ENCODE measurements at regions not wholly inside any gene's neighbourhood (a gene's known extent, or its start where the extent isn't known, plus 50 kb on each side); places are given as distances from the start of the nearest gene placed in this dataset.
A peak's percentile ranks its signal among the peaks of the same experiment; 100 is the strongest.

DNA sequence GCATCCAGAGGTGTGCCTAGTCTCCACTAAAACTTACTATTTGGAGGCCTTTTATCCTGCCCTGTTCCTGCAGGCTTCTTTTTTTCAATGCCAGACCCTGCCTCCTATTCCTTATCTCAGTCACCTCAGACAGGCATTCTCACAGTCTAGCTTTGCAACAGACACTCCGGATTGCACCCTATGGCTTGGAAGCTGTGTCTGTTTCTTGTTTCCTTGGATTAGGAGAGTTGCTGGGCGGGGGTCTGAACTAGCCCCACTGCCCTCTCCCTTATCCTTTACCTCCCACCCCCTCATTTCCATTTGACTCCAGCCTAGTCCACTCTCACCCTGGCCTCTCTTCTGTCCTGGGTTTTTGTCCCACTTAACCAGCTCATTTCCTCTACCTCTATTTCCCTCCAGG is 228.1 kb upstream of the CITED2 start:
- DNase-seq (ENCODE audit: low read depth): no peak

DNA sequence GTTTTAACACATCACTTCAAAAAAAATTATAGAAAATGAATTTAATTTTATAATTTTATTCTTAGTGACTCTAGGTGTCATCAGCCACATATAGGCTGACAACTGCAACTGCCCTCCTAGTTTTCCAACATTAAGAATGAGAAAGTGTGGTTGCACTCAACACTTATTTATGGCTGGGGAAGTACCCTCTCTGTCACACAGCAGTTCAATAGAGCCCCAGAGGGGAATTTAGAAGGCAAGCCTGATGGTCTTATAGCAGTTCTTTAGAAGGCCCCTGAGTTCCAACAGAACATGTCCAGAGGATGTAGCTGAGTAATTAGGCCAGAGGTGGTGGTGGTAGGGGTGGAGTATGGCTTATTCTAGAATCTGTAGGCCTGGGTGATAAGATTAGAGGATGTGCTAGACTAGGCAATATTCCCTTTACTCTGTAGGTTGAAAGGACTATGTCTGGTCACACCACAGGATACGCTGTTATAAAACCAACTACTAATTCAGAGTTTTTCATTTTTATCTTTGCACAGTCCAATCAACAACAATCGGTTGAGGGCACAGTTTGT is 226.5 kb upstream of the CITED2 start:
- DNase-seq (ENCODE audit: low read depth): no peak

DNA sequence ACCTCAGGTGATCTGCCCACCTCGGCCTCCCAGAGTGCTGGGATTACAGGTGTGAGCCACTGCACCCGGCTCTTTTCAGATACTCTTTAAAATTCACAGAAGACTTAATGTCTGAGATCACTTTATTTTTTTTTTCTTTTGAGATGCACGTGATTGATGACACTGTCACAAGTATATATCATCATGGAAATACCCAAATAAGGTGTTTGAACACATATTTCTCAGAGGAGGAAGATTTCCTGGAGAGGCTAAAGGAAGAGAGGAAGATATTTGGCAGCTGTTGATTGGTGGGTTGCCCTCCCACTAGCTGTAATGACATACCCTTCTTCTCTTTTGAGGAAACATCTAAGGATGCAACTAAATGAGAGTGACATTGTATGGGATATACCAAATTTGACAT is 225.9 kb upstream of the CITED2 start:
- no peak for DNase-seq (ENCODE audit: low read depth)

DNA sequence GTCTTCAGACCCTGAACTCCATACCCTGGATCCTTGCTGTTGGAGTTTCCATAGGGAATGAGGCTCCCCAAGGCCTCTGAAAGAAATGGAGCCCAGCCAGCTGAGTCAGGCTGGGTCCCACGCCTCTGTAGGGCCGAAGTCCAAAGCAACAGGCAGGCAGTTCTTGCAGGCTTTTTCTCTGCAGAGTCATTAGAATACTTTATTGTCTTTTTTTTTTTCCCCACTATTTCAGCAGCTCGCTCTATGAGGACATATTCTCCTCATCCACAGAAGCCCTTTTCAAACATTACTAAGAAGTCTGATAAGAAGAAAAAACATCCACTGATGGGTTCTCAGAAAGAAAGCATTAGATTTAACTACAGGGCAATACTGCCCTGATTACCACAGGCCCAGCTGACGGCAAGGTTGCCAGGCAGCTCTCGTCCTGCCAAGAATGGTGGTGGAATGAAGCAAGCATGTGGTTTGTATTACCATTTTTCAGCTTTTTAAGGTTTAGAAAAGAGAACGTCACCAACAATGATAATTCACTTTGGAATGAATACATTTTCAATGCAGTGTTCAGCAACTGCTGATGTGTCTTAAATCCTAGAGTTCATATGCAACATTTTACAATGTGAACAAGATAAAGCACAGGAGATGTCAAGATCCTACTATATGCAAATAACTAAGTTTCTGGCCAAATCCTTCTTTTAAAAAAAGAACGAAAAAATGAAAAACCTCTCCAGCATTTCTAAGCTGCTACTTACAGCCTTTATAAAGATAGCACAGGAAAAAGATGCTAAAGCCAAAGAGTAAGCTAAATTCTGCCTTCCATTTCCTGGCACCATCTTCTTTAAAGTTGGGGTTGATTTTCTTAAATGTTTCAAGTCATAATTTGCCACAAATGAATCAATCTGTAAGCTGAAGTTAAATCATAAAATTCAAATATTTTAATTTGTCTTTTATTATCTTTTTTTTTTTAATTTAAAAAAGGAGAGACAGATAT is 223.6 kb upstream of the CITED2 start:
- DNase-seq (ENCODE audit: low read depth): peak; percentile 86

DNA sequence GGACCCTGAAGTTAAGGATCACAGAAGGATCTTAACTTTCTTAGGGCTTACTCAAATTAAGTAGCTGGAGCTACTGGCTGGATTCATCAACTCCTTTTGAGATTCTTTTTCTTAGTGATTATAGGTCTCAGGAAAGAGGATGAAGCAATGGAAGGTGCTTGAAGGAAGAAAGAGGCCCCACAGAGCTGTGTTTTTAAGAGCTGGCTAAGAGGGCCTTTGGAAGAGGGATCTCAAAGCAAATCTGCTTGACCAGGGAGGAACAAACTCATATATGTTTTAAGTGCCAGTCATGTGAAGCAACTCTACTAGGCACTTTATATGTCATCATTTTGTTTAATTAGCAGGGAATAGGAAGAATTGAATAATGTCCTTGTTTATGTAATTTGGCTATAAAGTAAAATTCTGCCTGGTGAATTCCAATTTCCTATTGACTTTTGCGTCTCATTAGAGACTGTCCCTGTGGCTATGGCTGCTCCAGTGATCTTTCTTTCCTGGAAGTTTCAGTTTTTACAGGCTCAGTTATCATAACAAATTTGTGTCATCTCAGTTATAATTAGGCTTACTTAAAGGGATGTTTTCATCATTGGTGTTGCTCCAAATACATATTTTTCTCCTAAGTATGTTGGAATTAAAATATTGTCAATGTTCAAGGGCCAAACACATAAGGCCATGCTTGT is 222.8 kb upstream of the CITED2 start:
- DNase-seq (ENCODE audit: low read depth): no peak

DNA sequence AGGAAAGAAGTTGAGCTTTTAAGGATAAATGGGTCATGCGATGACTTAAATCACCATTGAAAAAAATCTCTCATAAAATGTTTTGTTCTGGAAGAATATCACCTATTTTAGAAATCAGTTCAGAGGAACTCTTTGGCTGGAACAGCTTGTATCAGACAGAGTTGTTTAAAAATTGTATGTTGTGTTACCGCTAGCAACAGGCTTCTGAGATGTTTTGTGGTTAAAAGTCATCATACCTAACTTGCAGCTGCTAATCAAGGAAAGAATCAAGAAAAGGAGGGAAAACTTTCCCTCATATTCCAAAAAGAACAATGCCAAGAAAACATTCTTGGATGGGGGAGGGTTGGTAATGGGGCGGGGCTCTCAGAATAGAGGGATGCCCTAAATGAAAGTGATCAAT is 220.7 kb upstream of the CITED2 start:
- peak; percentile 49 for DNase-seq (ENCODE audit: low read depth)

DNA sequence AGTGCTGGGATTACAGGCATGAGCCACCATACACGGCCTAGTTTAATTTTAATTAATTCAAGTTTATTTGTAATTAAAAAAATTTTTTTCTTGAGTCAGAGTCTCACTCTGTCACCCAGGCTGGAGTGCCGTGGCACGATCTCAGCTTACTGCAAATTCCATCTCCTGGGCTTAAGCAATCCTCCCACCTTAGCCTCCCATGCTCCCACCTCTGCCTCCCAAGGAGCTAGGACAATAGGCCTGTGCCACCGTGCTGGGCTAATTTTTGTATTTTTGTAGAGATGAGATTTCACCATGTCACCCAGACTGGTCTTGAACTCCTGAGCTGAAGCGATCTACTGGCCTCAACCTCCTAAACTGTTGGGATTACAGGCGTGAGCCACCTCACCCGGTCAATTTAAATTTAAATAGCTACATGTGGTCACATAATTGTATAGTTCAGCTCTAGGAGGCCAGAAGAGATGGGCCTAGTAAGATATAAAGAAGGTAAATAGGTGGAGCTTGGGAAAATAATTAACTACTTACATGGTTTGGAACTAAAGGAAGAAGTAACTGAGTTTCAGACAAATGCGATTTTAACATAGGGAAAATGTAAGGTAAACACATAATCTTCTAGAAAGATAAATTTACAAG is 220.0 kb upstream of the CITED2 start:
- no peak for DNase-seq (ENCODE audit: low read depth)

DNA sequence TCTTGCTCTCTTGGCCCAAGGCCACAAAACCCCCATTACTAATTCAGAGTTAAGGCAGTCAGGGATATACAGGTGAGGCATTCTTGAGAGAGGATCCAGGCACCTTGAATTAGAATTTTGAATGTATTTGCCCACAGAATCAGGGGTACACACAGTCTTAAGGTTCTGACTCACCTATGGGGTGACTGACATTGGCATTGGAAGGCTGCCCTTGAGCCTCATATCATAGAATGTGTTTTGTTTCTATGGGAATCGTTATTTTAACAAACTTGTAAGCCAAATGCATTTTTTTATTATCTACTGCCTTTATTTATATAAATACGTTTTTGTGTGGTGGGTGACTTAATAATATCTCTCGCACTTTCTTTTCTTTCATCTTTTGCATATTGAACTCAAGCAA is 218.6 kb upstream of the CITED2 start:
- DNase-seq (ENCODE audit: low read depth): no peak

DNA sequence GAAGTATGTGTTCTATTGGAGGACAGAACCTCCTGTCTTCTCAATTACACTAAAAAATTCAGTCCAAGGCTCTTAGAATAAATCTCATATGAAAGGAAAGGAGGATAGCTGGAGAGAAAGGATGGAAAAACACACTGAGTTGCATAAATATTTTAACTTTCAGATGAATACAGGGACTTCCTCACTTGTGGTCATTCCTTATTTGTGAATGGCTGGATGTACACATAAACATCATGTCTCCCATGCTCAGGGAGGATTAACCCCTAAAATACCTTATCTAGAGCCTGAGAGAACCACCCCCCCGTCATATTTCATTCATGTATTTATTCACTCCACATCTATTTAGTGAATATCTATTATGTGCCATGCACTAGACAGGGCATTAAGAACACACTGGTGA is 217.6 kb upstream of the CITED2 start:
- DNase-seq (ENCODE audit: low read depth): no peak

DNA sequence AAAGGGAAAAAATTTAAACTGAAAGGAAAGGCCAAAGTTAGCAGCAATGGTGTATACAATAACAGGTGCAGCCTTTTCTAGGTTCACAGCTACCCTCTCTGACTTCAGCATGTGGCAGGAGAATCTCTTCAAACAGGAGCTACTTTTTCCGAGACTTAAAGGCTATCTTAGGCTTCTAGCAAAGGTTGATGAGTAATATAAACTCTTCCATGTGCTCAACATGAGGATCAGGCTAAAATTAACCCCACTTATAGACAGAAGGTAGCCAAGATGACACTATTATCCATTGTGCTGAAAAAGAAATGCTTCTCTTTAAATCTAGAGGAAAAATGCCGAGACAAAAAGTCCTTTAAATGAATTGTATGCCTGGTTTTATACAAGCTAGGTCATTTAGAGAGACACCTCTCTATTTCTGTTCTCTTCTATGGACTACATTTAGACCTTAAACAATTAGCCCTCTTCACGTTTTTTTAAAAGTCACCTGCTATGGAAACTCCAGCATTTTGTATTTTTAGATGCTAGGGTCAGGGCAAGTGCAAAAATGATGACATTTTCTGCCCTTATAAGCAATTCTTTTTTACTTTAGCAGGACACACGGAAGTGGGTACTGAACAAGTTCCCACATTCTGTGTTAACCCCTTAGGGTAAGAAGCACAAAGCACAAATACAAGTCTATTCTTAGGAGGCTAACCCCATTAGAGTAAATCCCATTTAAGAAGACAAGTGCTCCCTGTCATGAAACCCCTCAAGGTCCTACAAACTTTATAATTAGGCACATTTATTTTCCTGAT is 216.8 kb upstream of the CITED2 start:
- DNase-seq (ENCODE audit: low read depth): peak; percentile 38

DNA sequence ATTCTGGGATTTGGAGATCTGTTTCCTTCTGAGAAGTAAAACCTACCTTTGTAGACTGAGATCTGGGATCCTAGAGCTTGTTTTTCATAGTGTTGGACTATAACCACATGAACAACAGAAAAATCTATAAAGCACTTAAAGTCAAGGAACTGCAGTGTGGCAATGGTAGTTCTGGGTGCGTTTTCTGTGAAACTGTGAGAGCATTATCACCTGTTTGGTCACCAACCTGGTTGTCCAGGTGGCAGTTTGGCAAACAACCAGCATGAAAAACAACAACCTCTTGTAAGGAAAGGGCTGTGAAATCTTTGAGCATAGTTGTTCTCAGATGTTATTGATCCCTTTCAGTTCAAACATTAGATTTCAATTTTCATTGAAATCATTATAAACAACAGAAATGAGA is 215.8 kb upstream of the CITED2 start:
- no peak for DNase-seq (ENCODE audit: low read depth)

DNA sequence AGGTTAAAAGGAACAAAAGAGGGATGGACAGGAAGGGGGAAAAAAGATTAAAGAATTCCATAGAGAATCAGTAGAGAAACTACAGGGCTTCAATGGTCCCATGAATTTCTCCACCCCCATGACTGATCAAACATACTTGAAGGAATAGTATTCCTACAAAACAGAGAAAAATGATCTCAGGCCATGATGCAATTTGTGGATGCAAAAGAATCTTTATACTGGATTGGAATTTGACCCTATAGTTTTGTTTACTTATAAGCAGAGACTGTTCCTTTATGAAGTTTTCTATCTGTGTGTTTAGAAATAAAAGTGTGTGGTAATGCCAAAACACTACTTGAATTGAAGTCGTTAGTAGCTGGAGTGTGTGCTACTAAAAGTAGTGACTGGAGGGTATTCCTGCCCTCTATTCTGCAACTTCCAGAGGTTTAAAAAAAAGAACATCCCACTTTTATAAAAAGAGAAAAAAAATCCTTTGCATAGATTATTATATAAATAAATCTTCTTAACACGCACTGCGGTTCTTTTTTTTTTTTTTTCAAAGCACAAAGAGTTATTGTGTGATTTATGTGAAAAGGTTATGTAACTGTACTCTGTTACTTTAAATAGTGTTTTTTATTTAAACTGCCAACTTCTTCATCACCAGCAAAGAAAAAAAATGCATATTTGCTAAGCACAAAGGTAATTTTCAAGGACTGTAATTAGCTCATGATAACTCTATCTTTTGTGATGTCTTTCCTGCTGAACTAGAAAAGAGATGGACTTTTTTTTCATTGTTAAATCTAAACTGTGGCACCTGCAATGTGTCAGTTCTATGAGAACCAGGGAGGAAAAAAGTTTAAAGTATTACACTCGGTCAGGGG is 214.5 kb upstream of the CITED2 start:
- no peak for DNase-seq (ENCODE audit: low read depth)

DNA sequence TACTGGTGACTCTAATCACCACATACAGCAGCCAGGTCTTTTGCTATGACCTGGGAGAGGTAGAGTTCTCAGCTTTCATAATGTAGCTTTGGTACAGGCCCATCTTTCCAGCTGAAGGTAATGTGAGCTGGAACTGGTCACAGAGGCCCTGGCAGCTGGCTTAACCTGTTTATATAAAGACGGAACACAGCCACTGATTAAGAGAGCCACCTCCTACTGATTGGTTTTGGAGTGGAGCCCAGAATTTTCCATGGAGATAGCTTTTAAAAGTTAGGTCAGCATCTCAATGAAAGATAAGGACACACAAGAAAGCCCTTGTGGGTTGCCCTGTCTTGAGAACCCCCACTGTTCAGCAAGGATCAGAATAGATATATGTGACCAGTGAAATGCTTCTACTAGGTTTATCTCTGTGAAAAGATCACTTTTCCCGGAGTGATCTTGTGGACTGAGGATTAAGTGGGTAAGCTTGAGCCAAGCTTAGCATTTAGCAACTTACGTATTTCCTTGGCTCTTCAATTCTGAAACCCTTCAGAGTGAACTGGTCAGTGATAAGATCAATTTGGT is 213.7 kb upstream of the CITED2 start:
- peak; percentile 64 for DNase-seq (ENCODE audit: low read depth)

DNA sequence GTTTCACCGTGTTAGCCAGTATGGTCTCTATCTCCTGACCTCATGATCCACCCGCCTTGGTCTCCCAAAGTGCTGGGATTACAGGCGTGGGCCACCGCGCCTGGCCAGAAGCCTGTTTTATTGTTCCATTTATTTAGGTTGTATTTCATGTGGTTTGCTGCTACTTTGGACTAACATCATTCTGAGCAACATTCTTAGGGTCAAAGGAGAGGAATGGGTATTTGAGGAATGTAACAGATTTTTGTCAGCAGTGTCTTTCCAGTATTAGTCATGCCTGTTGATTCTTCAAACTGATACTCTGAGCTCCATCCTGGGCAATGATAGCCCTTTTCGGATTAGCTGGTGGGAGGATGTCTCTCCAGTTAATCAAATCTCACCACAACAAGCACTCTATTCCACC is 213.0 kb upstream of the CITED2 start:
- DNase-seq (ENCODE audit: low read depth): peak; percentile 72

DNA sequence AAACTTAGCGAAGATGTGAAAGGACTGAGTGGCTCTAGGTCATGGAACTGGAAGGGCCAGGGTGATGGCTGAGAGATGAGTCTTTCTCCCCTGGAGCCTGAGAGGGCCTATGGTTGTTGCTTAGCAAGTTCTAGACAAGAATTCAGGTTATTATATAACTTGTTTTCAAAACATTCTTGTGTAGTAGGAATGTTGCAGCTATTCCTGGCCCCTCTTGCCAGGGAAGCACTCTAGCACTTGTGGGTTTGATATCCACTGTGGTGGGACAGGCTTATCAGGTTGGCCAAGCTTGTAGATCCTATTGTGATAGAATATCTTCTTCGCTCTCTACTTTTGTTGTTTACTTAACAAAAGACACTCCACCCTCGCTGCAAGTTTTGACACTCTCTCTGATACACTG is 211.8 kb upstream of the CITED2 start:
- no peak for DNase-seq (ENCODE audit: low read depth)

DNA sequence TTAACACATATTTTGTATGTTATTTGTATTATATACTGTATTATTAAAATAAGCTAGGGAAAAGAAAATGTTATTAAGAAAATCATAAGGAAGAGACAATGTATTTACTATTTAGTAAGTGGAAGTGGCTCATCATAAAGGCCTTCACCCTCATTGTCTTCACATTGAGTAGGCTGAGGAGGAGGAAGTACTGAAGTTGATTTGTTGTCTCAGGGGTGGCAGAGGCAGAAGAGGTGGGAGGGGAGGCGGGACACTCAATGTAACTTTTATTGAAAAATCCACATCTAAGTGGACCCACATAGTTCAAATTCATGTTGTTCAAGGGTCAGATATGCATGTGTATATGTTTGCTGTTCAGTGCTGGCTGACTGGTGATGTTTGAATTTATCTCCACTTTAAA is 210.2 kb upstream of the CITED2 start:
- DNase-seq (ENCODE audit: low read depth): no peak

DNA sequence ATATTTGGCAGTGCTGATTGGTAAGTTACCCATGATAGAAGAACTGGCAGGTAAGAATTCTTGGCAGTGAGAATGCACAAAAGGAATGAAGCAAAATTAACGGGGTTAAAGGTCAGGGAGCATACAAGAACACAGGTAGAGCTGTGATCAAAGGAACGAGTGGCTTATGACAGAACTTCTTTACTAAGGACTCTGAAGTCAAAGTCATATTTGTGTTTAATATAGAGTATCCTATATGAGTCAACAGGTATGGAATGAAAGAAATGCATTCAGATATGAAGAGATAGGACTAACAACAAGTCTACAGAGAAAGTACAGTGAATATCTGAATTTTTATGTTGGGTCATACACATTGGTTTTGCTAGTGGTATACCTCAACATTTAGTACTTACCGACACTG is 209.0 kb upstream of the CITED2 start:
- no peak for DNase-seq (ENCODE audit: low read depth)

DNA sequence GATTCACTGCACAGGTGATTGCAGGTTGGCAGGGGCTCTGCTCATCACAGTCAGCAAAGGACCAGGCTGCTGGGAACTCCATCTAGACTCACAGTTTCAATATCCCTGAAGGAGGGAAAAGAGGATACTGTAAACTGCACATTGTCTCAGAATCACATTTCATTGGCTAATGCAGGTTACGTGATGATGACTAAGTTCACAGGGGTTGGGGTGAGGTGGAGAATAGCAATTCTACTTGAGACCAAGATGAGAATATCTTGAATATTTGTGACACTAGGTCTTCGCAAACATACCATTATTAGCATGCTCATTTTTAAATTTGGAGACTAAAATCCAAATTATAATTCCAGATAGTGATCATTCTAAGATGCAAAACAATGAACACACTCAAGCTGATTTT is 208.5 kb upstream of the CITED2 start:
- no peak for DNase-seq (ENCODE audit: low read depth)

DNA sequence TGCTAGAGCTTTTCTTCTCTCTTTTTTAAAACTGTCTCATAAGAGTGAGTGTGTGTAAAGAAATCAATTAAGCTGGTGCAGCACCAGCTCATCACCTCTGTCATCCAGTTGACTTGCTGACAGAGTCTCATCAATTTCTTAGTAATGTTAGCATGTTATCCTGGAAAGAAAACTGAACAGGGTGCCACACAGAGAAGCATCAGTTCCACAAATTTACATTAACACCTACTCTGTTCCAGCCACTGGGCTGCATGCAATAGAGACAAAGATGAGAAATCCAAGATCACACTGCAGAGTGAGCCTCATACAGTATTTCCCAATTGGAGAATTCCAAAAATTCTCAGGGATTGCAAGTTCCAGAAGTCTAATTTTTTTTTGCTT is 207.0 kb upstream of the CITED2 start:
- no peak for DNase-seq (ENCODE audit: low read depth)

All from myocyte (in vitro differentiated cells).